Upper lobe of right lung (tissue), 1 donor: ENCODE measurements at regions not wholly inside any gene's neighbourhood (a gene's known extent, or its start where the extent isn't known, plus 50 kb on each side); places are given as distances from the start of the nearest gene placed in this dataset.

Experiments
- ATAC-seq: fragments of 200-7000 bp; cut with Tn5 transposase; one replicate; pipeline ENCODE4 v1.9.1; 2020; ENCODE audit warnings: mild to moderate bottlenecking, moderate library complexity
- DNase-seq: peaks from one replicate; pipeline ENCODE4 v3.0.0-alpha.2; 2020
- H3K27ac ChIP-seq: fragments of 200-600 bp; one replicate; pipeline ENCODE4 v1.8.0; 2022
- H3K27me3 ChIP-seq: fragments of 200-600 bp; one replicate; pipeline ENCODE4 v1.8.0; 2022; ENCODE audit warnings: mild to moderate bottlenecking
- H3K36me3 ChIP-seq: fragments of 200-600 bp; one replicate; pipeline ENCODE4 v1.8.0; 2022
- H3K4me1 ChIP-seq: fragments of 200-600 bp; one replicate; pipeline ENCODE4 v1.8.0; 2022
- H3K4me3 ChIP-seq: fragments of 200-600 bp; one replicate; pipeline ENCODE4 v1.8.0; 2022; ENCODE audit warnings: mild to moderate bottlenecking
- H3K9me3 ChIP-seq: fragments of 200-600 bp; one replicate; pipeline ENCODE4 v1.8.0; 2022
- intact Hi-C: fragments of 100-400 bp; cut with DNase I; formaldehyde crosslinking; loops from one replicate; pipeline ENCODE4 v1.11.0; 2022
- TF ChIP-seq, protein P1 (sequence below): fragments of 200-600 bp; IDR thresholded peaks from one replicate; pipeline ENCODE4 v1.8.0; 2022; ENCODE audit warnings: antibody characterized with exemption
- donor health status: DM: no; HTN: yes; CAD: no; lungs with severe emphysema.

DNA sequence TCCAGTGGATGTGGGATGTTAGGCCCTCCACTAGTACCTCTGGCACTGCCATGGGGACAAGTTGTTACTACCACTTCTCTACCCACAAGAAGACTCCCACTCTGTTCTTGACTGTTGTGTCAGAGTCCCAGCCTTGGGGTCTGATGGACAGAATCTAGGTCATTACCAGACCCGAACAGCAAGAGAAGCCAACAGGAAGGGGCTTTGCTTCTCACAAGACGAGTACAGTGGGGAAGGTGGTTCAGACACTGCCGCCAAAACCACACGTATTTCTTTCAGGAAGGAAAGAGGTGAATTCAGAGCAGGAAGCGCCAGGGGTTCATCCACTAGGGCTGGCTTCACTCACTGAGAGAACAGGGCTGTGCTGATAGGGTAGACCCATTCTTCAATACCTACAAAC, 161.3 kb upstream of the KIT start:
- intact Hi-C loops, result no loop called here
- TF ChIP-seq, protein P1, sequence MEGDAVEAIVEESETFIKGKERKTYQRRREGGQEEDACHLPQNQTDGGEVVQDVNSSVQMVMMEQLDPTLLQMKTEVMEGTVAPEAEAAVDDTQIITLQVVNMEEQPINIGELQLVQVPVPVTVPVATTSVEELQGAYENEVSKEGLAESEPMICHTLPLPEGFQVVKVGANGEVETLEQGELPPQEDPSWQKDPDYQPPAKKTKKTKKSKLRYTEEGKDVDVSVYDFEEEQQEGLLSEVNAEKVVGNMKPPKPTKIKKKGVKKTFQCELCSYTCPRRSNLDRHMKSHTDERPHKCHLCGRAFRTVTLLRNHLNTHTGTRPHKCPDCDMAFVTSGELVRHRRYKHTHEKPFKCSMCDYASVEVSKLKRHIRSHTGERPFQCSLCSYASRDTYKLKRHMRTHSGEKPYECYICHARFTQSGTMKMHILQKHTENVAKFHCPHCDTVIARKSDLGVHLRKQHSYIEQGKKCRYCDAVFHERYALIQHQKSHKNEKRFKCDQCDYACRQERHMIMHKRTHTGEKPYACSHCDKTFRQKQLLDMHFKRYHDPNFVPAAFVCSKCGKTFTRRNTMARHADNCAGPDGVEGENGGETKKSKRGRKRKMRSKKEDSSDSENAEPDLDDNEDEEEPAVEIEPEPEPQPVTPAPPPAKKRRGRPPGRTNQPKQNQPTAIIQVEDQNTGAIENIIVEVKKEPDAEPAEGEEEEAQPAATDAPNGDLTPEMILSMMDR, result no peak
- no peak for DNase-seq
- H3K9me3 ChIP-seq, result no peaks in the 10 kb centered on the region
- no peaks in the 10 kb centered on the region for H3K36me3 ChIP-seq
- H3K4me1 ChIP-seq, result no peaks in the 10 kb centered on the region
- H3K27ac ChIP-seq, result no peak overlapping the region
- H3K27me3 ChIP-seq, result no peaks in the 10 kb centered on the region
- no peak for ATAC-seq
- H3K4me3 ChIP-seq, result no peak overlapping the region

DNA sequence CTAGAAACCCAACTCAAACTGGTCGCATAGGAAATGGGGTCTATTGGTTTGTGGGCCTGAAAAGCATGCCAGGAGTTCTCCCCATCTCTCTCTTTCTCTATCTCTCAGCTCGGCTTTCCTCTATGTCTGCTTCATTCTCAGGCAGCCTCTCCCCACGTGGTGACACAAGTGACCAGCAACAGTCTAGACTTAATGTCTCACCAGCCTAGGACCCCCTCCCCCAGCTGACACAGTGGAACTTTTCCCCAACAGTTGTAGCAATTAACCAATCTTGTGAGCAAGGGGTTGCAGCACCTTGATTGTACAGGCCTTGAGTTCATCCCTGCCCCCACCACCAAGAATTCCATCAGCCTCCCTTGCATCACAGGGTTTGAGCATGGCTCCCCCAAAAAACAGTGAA, 159.8 kb upstream of the KIT start:
- H3K27me3 ChIP-seq, result no peaks in the 10 kb centered on the region
- H3K4me1 ChIP-seq, result no peaks in the 10 kb centered on the region
- intact Hi-C loops, result no loop called here
- H3K9me3 ChIP-seq, result no peaks in the 10 kb centered on the region
- H3K4me3 ChIP-seq, result no peak overlapping the region
- DNase-seq, result no peak
- TF ChIP-seq, protein P1, result no peak
- no peaks in the 10 kb centered on the region for H3K36me3 ChIP-seq
- ATAC-seq, result no peak
- H3K27ac ChIP-seq, result no peak overlapping the region

DNA sequence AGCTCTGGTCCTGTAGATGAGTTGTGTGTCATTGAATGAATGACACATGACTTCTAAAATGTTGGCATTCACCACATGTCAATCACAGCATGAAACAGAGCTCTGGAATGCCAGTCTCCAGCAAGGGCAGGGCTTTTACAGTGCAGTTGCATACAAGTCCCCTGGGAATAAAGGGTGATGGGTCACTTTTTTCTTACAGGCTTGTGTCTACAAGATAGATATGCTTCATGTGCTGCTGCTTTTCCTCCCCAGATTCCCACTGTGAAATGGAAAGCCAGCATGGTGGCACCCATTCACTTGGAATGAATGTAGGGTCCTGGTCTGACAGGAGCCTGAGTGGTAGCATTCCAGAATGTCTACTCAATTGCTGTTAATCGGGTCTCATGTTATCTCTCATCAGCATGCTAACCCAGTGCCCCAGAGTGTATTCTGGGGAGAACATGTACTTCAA, 159.1 kb upstream of the KIT start:
- no peaks in the 10 kb centered on the region for H3K9me3 ChIP-seq
- no peaks in the 10 kb centered on the region for H3K36me3 ChIP-seq
- H3K4me1 ChIP-seq, result no peaks in the 10 kb centered on the region
- ATAC-seq, result no peak
- TF ChIP-seq, protein P1, result no peak
- H3K4me3 ChIP-seq, result no peak overlapping the region
- H3K27me3 ChIP-seq, result no peaks in the 10 kb centered on the region
- no peak overlapping the region for H3K27ac ChIP-seq
- intact Hi-C loops, result no loop called here
- DNase-seq, result no peak

DNA sequence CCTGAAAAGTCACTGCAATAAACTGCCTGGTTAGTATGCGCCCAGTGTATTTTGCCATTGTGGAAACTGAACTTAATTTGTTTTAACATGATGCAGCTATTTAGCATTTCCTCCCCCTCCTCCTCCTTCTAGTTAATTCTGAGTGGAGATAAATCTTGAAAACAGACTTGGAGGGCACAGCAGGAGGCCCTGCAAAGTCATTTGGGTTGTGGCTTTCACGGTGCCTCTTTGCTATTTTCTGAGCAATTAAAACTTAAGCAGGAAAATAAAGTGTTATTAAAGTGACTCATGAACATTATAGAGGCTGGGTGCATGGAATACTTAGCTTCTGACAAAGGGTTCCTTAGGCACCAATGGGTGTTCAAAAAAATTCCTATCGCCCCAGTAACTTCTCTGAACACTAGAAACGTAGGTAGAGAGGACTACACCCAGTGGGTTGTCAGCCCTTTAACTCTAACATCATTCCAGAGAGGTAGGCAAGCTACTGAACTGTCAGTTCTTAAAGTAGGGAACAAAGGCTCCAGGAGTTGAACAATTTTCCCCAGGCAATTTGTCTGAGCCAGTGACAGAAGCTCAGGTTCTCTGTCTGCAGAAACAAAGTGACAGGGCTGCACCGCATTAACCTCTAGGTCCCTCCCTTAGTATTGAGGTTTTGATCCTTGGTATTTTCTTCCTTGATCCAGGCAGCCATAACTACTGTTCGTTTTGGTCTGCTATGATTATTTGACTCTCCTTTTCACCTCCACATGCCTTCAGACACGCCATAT, 158.3 kb upstream of the KIT start:
- DNase-seq (no peak), ATAC-seq (no peak)
- no peaks in the 10 kb centered on the region for H3K9me3 ChIP-seq
- TF ChIP-seq, protein P1, result no peak
- H3K4me1 ChIP-seq, result no peaks in the 10 kb centered on the region
- no peak overlapping the region for H3K27ac ChIP-seq
- intact Hi-C loops, result no loop called here
- H3K36me3 ChIP-seq, result no peaks in the 10 kb centered on the region
- no peaks in the 10 kb centered on the region for H3K27me3 ChIP-seq
- H3K4me3 ChIP-seq, result no peak overlapping the region

DNA sequence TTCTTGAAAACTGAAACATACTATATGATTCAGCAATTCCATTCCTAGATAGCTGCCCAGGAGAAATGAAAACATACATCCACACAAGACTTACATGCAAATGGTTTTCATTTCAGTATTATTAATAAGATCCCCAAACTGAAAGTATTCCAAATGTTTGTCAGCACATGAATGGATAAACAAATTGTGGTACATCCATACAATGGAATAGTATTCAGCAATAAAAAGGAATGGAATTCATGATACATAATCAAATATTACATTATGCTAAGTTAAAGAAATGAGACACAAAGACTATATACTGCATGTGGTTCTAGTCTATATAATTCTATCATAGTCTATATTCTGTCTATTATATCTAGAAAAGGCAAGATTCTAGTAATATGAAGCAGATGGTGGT, 152.4 kb upstream of the KIT start:
- intact Hi-C loops, result no loop called here
- H3K36me3 ChIP-seq, result no peaks in the 10 kb centered on the region
- no peak overlapping the region for H3K27ac ChIP-seq
- TF ChIP-seq, protein P1, result no peak
- H3K9me3 ChIP-seq, result no peaks in the 10 kb centered on the region
- no peak overlapping the region for H3K4me3 ChIP-seq
- no peaks in the 10 kb centered on the region for H3K4me1 ChIP-seq
- H3K27me3 ChIP-seq, result no peaks in the 10 kb centered on the region
- no peak for ATAC-seq
- no peak for DNase-seq

DNA sequence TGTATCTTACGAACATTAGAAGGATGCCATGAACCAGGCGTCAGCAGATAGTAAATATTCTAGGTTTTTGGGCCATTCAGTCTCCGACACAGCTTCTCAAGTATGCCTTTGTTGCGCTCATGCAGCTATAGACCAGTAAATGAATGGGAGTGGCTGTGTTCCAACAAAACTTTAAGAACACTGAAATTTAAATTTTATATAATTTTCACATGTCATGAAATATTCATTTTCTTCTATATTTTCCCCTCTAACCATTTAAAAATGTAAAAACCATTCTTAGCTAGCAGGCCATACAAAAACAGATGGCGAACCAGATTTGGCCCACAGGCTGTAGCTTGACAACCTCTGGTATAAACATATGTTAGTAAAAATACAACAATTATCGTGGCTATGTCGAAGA, 151.8 kb upstream of the KIT start:
- no peaks in the 10 kb centered on the region for H3K9me3 ChIP-seq
- intact Hi-C loops, result no loop called here
- H3K4me3 ChIP-seq, result no peak overlapping the region
- ATAC-seq, result no peak
- no peaks in the 10 kb centered on the region for H3K27me3 ChIP-seq
- H3K4me1 ChIP-seq, result no peaks in the 10 kb centered on the region
- H3K27ac ChIP-seq, result no peak overlapping the region
- no peak for DNase-seq
- H3K36me3 ChIP-seq, result no peaks in the 10 kb centered on the region
- TF ChIP-seq, protein P1, result no peak
